Middle frontal gyrus (tissue), 1 donor: ENCODE measurements at regions not wholly inside any gene's neighbourhood (a gene's known extent, or its start where the extent isn't known, plus 50 kb on each side); places are given as distances from the start of the nearest gene placed in this dataset.
"Not testable (repeated sequence)": the region's sequence is repeated elsewhere in the genome, so short reads cannot be mapped to it uniquely, and the experiment has no call there.

ENCODE experiments used
- DNase-seq: peaks from one replicate; pipeline ENCODE4 v3.0.0-alpha.2; 2015; ENCODE audit warnings: low spot score; ENCODE audit errors: extremely low spot score

- DNase-seq = not testable (repeated sequence)
Measured at GRCh38 chr3:75241226-75241962, 422.7 kb upstream of the FRG2C start.

GRCh38 chr3:75242012-75242735, 422.0 kb upstream of the FRG2C start:
- no peak for DNase-seq

DNA sequence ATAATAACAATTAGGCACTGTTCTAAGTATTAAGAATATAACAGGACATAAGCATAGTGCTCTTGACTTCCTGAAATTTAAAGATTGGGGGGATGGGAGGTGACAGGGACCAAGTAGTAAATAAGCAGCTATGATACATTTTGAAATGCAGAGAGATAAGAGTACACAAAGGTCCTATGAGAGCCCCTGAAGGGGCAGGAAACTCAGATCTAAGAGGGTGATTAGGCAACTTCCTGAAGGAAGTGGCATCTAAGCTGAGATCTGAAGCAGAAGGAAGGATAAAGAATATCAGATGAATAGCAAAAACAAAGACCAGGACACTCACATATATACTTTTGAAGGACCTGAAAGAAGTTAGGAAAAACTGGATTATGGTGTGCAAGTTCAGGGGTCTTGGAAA, 415.2 kb upstream of the FRG2C start:
- DNase-seq = no peak

- DNase-seq = no peak
Measured at GRCh38 chr3:75254685-75255084, 409.4 kb upstream of the FRG2C start.

DNA sequence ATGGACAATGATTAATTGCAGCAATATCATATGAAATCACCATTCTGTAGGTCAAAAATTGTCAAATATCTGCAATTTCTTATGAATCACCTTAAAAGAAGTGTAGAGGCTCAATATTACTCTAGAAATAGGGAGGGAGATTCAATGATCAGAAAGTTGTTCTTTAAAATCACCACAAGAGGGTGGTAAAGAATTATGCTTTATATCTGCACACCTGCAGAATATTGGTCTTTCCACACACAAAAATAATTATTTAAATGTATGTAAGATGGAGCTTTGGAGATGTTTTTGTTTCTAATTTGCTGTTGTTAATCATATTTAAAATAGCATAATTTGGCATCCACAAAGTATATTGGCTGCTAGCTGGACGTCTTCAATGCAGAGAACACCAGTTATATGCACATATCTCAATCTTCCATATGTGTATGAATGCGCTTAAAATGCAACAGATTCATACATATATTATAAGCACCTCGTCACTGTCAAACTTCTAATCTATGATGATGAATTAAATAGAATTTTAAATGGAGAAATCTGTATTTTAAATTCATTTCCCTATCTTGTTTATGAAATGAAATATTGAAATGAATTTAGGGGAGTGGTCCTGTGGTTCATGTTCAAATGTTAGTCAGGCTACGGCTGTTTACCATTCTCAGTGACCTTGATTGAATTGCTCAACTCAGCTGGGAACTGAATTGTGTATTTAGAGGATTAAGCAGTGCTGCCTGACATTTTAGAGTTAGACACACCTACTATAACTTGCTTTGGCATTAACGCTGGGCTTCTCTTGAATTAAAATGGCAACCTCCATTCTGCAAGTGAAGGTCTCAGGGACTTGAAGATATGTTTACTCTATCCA, 405.1 kb upstream of the FRG2C start:
- DNase-seq = not testable (repeated sequence)

- DNase-seq = not testable (repeated sequence)
Measured at GRCh38 chr3:75260975-75261374, 403.2 kb upstream of the FRG2C start.

GRCh38 chr3:75262661-75263060, 401.5 kb upstream of the FRG2C start:
- DNase-seq = no peak

- no peak for DNase-seq
Measured at GRCh38 chr3:75265897-75266296, 398.2 kb upstream of the FRG2C start.

DNA sequence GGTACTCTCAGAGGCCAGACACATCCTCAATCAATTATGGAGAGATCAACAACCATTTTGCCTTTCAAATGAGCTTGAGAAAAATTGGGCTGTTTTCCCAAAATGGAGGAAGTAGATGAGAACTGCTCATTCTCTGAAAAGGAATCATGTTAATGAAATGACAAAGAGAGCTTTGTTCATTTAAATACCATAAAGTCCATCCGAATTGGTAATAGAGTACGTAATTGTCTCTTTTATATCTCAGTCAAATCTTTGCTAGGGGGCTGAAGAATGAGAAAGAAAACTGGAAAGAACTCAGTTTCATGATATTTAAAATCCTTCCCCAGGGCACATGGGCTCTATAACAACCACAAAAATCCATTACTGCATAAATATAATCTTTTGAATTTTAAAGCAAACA, 395.6 kb upstream of the FRG2C start:
- not testable (repeated sequence) for DNase-seq

DNA sequence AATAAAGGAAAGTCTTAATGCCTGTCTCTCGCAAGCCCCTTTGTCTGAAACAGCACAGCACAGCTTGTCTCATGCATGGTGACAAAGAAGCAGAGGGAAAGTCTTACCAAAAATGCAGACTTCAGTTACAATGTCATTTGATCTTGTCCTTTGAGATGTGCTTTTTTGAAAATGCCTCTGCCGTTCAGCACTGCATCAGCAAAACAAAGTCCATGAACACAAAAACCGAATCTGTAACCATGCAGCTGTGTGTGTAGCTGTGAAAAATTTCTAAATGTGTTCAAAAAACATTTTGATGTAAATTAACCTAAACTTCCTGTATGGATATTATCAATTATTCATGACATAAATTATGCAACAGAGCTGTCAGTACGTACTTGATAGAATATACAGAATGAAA, 391.9 kb upstream of the FRG2C start:
- DNase-seq = not testable (repeated sequence)

GRCh38 chr3:75272691-75273090, 391.4 kb upstream of the FRG2C start:
- no peak for DNase-seq

DNA sequence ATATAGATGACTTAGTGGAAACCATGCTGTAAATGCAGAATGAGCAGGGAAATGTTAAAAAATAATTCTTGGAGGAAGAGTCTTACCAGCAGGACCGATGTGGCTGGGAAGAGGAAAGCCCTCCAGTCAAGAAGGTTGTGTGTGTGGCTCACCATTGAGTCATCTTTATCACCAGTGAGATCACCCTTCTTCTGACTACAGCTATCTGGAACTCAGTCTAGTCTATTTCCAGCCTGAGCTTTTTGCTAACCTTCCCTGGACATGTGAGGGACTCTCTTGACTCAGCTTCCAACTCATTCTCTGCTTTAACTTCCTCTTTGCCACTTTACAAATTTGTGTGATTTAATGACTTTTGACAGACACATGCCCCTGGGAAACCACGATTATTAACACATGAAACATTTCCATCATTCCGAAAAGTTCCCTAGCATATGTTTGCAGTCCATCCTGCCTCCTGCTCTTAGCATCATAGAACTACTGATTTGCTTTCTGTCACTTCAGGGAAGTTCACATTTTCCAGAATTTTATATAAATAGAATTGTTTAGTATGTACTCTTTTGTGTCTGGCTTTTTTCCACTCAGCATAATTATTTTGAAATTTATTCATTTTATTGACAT, 378.5 kb upstream of the FRG2C start:
- DNase-seq = not testable (repeated sequence)

GRCh38 chr3:75288972-75289574, 375.1 kb upstream of the FRG2C start:
- DNase-seq = not testable (repeated sequence)

DNA sequence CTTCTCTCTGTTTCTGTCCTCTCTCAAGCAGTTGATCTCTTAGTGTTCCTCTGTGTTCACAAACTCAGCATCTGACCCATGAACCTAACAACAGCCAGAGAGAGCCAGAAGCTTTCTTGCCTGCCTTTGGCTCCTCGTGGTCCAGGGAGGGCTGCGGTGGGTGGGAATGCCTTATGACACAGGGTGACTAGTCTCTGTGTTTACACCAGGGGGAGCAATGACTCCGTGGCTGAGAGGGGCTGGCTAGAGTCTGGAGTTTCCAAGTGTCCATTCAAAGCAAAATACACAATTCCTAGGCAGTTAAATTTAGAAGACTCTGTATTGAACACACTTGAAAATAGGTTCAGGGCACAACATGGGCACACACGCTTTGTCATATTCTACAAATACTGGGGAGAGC, 370.0 kb upstream of the FRG2C start:
- DNase-seq = no peak

GRCh38 chr3:75295013-75295412, 369.1 kb upstream of the FRG2C start:
- DNase-seq = no peak

GRCh38 chr3:75296858-75297257, 367.3 kb upstream of the FRG2C start:
- DNase-seq = no peak

GRCh38 chr3:75300606-75301005, 363.5 kb upstream of the FRG2C start:
- DNase-seq = no peak

- DNase-seq = not testable (repeated sequence)
Measured at GRCh38 chr3:75301050-75301449, 363.1 kb upstream of the FRG2C start.

DNA sequence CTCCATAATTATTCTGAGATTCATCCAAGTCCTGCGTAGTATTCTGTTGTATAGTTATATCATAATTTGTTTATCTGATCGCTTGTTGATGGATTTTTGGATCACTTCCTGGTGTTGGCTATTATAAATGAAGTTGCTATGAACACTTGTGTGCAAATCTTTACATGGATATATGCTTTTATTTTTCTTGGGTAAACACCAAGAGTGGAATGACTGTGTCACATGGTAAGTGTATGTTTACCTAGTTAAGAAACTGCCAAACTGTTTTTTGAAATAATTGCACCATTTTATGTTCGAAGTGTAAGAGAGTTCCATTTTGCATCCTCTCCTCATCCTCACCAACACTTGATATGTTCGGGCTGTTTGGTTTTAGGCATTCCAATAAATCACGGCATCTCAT, 360.4 kb upstream of the FRG2C start:
- DNase-seq = no peak

GRCh38 chr3:75305901-75306300, 358.2 kb upstream of the FRG2C start:
- no peak for DNase-seq

GRCh38 chr3:75311306-75311705, 352.8 kb upstream of the FRG2C start:
- DNase-seq = not testable (repeated sequence)
